Caco-2 (cell line): ENCODE measurements at regions not wholly inside any gene's neighbourhood (a gene's known extent, or its start where the extent isn't known, plus 50 kb on each side); places are given as distances from the start of the nearest gene placed in this dataset.

Source experiments
- BruUV-seq: library from RNA; stranded (reverse); fragments of 400-500 nt; replicated peaks from 2 replicates; lab custom pipeline; 2021; lab: Mats Ljungman, UMichigan
- CTCF ChIA-PET: fragments of 300-600 bp; sonication (Branson Sonifier 250); formaldehyde crosslinking; loops from one replicate; lab custom pipeline; 2022; ENCODE audit warnings: antibody characterized with exemption; lab: Charles Lee
- POLR2A ChIA-PET: fragments of 300-600 bp; sonication (Branson Sonifier 250); formaldehyde crosslinking; loops from one replicate; lab custom pipeline; 2022; ENCODE audit warnings: antibody characterized with exemption; lab: Charles Lee
- DNase-seq, 2 experiments: peaks; one replicate each; pipeline versions ENCODE4 v3.0.0 to v3.0.0-alpha.2; 2020 to 2022
- H3K27me3 ChIP-seq: replicated peaks from 2 replicates; pipeline ENCODE4 v1.6.0; 2011; ENCODE audit warnings: low read length; ENCODE audit not compliant: control insufficient read depth, insufficient read depth
- H3K36me3 ChIP-seq: 2 replicates; pipeline ENCODE4 v1.5.1; 2011; ENCODE audit warnings: low read length; ENCODE audit not compliant: control insufficient read depth, insufficient read depth
- H3K4me1 ChIP-seq: fragments of 250-450 bp; sonication (Bioruptor Pico); 2 replicates; pipeline ENCODE4 v1.5.1; 2020; ENCODE audit warnings: mild to moderate bottlenecking
- H3K4me3 ChIP-seq: 2 replicates; pipeline ENCODE4 v1.5.1; 2011; ENCODE audit warnings: low read depth, mild to moderate bottlenecking, control low read depth, low read length
- H3K9me3 ChIP-seq: fragments of 250-450 bp; sonication (Bioruptor Pico); 2 replicates; pipeline ENCODE4 v1.5.1; 2020; ENCODE audit warnings: mild to moderate bottlenecking, moderate library complexity
- H3K27ac Mint-ChIP-seq: one replicate; pipeline ENCODE4 v1.8.0; 2022; ENCODE audit warnings: mixed read lengths; ENCODE audit not compliant: unreplicated experiment
- H3K27me3 Mint-ChIP-seq: one replicate; pipeline ENCODE4 v1.8.0; 2022; ENCODE audit warnings: mixed read lengths; ENCODE audit not compliant: insufficient read depth, unreplicated experiment
- H3K36me3 Mint-ChIP-seq: one replicate; pipeline ENCODE4 v1.8.0; 2022; ENCODE audit warnings: mild to moderate bottlenecking, mixed read lengths; ENCODE audit not compliant: insufficient read depth, unreplicated experiment
- H3K4me1 Mint-ChIP-seq: one replicate; pipeline ENCODE4 v1.8.0; 2022; ENCODE audit warnings: low read depth, mixed read lengths; ENCODE audit not compliant: unreplicated experiment
- H3K4me3 Mint-ChIP-seq: one replicate; pipeline ENCODE4 v1.8.0; 2022; ENCODE audit warnings: mild to moderate bottlenecking, moderate library complexity, mixed read lengths; ENCODE audit not compliant: unreplicated experiment
- H3K9me3 Mint-ChIP-seq: one replicate; pipeline ENCODE4 v1.8.0; 2022; ENCODE audit warnings: mixed read lengths; ENCODE audit not compliant: unreplicated experiment
- intact Hi-C: fragments of 100-400 bp; cut with micrococcal nuclease; formaldehyde crosslinking; loops from one replicate; pipeline ENCODE4 v1.10.0; 2022; ENCODE audit not compliant: unreplicated experiment
- TF ChIP-seq, protein P1 (sequence below), 2 experiments: fragments of 200-600 bp in 1 of 2; IDR thresholded peaks; 1 replicate in 1 of 2; 2 replicates in 1 of 2; pipeline versions ENCODE4 v1.5.1 to v1.8.0; 2011 to 2022; ENCODE audit warnings: antibody characterized with exemption in 1 of 2, control low read depth in 1 of 2, inconsistent platforms in 1 of 2, low read depth in 1 of 2, low read length in 1 of 2, mild to moderate bottlenecking in 1 of 2, moderate library complexity in 1 of 2; ENCODE audit not compliant: insufficient read depth in 1 of 2, severe bottlenecking in 1 of 2, unreplicated experiment in 1 of 2

DNA sequence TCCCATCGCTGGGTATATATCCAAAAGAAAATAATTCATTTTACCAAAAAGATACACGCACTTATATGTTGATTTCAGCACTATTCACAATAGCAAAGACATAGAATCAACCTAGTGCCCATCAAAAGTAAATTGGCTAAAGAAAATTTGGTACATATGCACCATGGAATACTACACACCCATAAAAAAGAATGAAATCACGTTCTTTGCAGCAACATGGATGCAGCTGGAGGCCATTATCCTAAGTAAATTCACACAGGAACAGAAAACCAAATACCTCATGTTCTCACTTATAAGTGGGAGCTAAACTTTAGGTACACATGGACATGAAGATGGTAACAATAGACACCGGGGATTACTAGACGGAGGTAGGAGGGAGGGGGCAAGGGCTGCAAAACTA lies 50.0 kb upstream of the ZNF644 start:
- Histone ChIP-seq H3K4me1 (no peaks in the 10 kb centered on the region), H3K9me3 (no peaks in the 10 kb centered on the region), H3K4me3 (no peak overlapping the region), H3K27me3 (no peaks in the 10 kb centered on the region), H3K36me3 (no peaks in the 10 kb centered on the region)
- Mint-ChIP-seq H3K4me1 (no peaks in the 10 kb centered on the region), H3K36me3 (no peaks in the 10 kb centered on the region), H3K27ac (no peak overlapping the region), H3K4me3 (no peak overlapping the region), H3K27me3 (no peaks in the 10 kb centered on the region), H3K9me3 (no peaks in the 10 kb centered on the region)
- TF ChIP-seq, protein P1, sequence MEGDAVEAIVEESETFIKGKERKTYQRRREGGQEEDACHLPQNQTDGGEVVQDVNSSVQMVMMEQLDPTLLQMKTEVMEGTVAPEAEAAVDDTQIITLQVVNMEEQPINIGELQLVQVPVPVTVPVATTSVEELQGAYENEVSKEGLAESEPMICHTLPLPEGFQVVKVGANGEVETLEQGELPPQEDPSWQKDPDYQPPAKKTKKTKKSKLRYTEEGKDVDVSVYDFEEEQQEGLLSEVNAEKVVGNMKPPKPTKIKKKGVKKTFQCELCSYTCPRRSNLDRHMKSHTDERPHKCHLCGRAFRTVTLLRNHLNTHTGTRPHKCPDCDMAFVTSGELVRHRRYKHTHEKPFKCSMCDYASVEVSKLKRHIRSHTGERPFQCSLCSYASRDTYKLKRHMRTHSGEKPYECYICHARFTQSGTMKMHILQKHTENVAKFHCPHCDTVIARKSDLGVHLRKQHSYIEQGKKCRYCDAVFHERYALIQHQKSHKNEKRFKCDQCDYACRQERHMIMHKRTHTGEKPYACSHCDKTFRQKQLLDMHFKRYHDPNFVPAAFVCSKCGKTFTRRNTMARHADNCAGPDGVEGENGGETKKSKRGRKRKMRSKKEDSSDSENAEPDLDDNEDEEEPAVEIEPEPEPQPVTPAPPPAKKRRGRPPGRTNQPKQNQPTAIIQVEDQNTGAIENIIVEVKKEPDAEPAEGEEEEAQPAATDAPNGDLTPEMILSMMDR (IDR thresholded peaks at IDR 0.05; ENCODE audit: insufficient read depth in 1 of 2, low read depth in 1 of 2, low read length in 1 of 2, severe bottlenecking in 1 of 2, unreplicated experiment in 1 of 2), result no peak
- POLR2A ChIA-PET, result no interaction called here
- DNase-seq, result no peak
- no TSS peak for BruUV-seq
- CTCF ChIA-PET, result no interaction called here
- intact Hi-C loops, result no loop called here
